Stimulated activated CD4-positive, alpha-beta T cell treated with anti-CD3 and anti-CD28 coated beads, Interleukin-12 subunit alpha, Interleukin-12 subunit beta, amount 100 ng/mL, for 24 hours (primary cell): ENCODE measurements at regions not wholly inside any gene's neighbourhood (a gene's known extent, or its start where the extent isn't known, plus 50 kb on each side); places are given as distances from the start of the nearest gene placed in this dataset.
"Not testable (repeated sequence)": the region's sequence is repeated elsewhere in the genome, so short reads cannot be mapped to it uniquely, and the experiment has no call there.

Experiments
- DNase-seq, 2 experiments: peaks; one replicate each; pipeline ENCODE4 v3.0.0-alpha.2; 2020; ENCODE audit warnings: low read depth in 2 of 2

- DNase-seq = no peak
Observed at GRCh38 chr14:48723841-48724495, 862.2 kb downstream of the RPS29 start.

- no peak for DNase-seq
Observed at GRCh38 chr14:48714366-48714765, 871.8 kb downstream of the RPS29 start.

- no peak for DNase-seq
Observed at GRCh38 chr14:48710133-48710532, 876.0 kb downstream of the RPS29 start.

- DNase-seq = no peak
Observed at GRCh38 chr14:48709277-48709785, 876.8 kb downstream of the RPS29 start.

- no peak for DNase-seq
Observed at GRCh38 chr14:48704639-48705038, 881.5 kb downstream of the RPS29 start.

GRCh38 chr14:48703728-48704467 is 882.3 kb downstream of the RPS29 start:
- DNase-seq = no peak

- DNase-seq = not testable (repeated sequence)
Observed at GRCh38 chr14:48697362-48697761, 888.8 kb downstream of the RPS29 start.

- DNase-seq = no peak
Observed at GRCh38 chr14:48693793-48694192, 892.4 kb downstream of the RPS29 start.

- DNase-seq = no peak
Observed at GRCh38 chr14:48690349-48690748, 895.8 kb downstream of the RPS29 start.

GRCh38 chr14:48686650-48687049 is 899.5 kb downstream of the RPS29 start:
- no peak for DNase-seq

- no peak for DNase-seq
Observed at GRCh38 chr14:48672506-48672905, 913.7 kb downstream of the RPS29 start.

- no peak for DNase-seq
Observed at GRCh38 chr14:48670939-48671338, 915.2 kb downstream of the RPS29 start.

- DNase-seq = no peak
Observed at GRCh38 chr14:48665077-48665784, 920.9 kb downstream of the RPS29 start.

GRCh38 chr14:48643241-48643640 is 942.9 kb downstream of the RPS29 start:
- no peak for DNase-seq

- DNase-seq = no peak
Observed at GRCh38 chr14:48628870-48629269, 953.5 kb upstream of the MDGA2 start.

- no peak for DNase-seq
Observed at GRCh38 chr14:48622980-48623379, 947.6 kb upstream of the MDGA2 start.

- no peak for DNase-seq
Observed at GRCh38 chr14:48618057-48618456, 942.7 kb upstream of the MDGA2 start.

GRCh38 chr14:48616931-48617330 is 941.5 kb upstream of the MDGA2 start:
- no peak for DNase-seq

GRCh38 chr14:48615618-48616017 is 940.2 kb upstream of the MDGA2 start:
- no peak for DNase-seq

- no peak for DNase-seq
Observed at GRCh38 chr14:48614003-48614402, 938.6 kb upstream of the MDGA2 start.

GRCh38 chr14:48606960-48607359 is 931.6 kb upstream of the MDGA2 start:
- not testable (repeated sequence) for DNase-seq

- no peak for DNase-seq
Observed at GRCh38 chr14:48598458-48598857, 923.1 kb upstream of the MDGA2 start.

- no peak for DNase-seq
Observed at GRCh38 chr14:48586099-48586498, 910.7 kb upstream of the MDGA2 start.
